ENCODE measurements at regions not wholly inside any gene's neighbourhood (a gene's known extent, or its start where the extent isn't known, plus 50 kb on each side); places are given as distances from the start of the nearest gene placed in this dataset.
"Not testable (repeated sequence)": the region's sequence is repeated elsewhere in the genome, so short reads cannot be mapped to it uniquely, and the experiment has no call there.

DNA sequence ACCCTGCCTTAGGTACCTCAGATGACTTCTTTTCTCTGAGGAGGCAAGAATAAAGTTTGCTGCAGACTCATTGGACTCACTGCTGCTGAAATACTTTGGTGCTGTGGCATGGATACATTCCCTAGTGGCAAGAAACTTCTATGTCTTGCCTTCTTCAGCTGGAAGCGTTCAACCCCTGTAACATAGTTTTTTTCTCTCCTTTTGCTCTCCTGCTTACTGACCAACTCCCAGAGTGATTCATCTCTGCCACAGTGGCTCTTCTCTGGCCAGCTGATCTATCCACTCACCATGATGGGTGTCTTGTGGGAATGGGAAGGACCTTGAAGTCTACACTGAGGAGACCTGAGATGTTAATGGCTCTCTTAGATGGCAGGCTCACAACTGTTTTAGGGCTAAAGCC, 309.3 kb upstream of the LRRTM4 start:
- no peaks in the 10 kb centered on the region for H3K36me3 ChIP-seq (ENCODE audit: control insufficient read depth, insufficient read depth, low read length)
- H3K27ac ChIP-seq (ENCODE audit: low read length), result no peak overlapping the region
- H3K4me1 ChIP-seq (ENCODE audit: control insufficient read depth, insufficient read depth, low read length), result no peaks in the 10 kb centered on the region
- H3K4me3 ChIP-seq (ENCODE audit: low read length), result no peak overlapping the region
- WGBS (ENCODE audit: insufficient coverage, low lambda C conversion rate), result no CpG with 5 or more reads among the region's 1 CpG
- no peak for DNase-seq
- no peaks in the 10 kb centered on the region for H3K9me3 ChIP-seq (ENCODE audit: control insufficient read depth, low read depth, low read length)
- H3K27me3 ChIP-seq (ENCODE audit: control insufficient read depth, insufficient read depth, low read length), result no peaks in the 10 kb centered on the region

DNA sequence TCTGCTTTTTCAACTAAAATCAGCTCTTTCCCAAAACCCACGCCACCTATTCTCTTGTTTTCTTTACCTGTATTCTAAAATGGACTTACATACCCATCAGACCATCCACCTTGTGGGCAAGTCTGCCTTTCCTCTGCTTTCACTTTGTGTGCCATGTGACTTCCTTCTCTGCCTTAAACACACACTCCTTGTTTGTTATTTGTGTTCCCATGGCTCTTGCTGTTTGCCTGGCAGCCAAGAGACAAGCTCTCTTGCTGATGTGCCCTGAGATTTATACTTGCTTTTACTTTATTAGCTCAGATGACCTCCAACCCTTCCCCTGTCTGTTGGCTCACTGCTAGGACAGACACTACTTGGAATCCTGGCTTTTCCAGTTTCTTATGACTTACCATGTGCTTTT, 309.7 kb upstream of the LRRTM4 start:
- Histone ChIP-seq H3K27me3 (ENCODE audit: control insufficient read depth, insufficient read depth, low read length) (no peaks in the 10 kb centered on the region), H3K27ac (ENCODE audit: low read length) (no peak overlapping the region), H3K9me3 (ENCODE audit: control insufficient read depth, low read depth, low read length) (peaks cover 3% of the 10 kb centered on the region), H3K36me3 (ENCODE audit: control insufficient read depth, insufficient read depth, low read length) (no peaks in the 10 kb centered on the region), H3K4me3 (ENCODE audit: low read length) (no peak overlapping the region), H3K4me1 (ENCODE audit: control insufficient read depth, insufficient read depth, low read length) (no peaks in the 10 kb centered on the region)
- 80% methylated on average over 1 of the region's 1 CpG for WGBS (ENCODE audit: insufficient coverage, low lambda C conversion rate)
- DNase-seq, result no peak

DNA sequence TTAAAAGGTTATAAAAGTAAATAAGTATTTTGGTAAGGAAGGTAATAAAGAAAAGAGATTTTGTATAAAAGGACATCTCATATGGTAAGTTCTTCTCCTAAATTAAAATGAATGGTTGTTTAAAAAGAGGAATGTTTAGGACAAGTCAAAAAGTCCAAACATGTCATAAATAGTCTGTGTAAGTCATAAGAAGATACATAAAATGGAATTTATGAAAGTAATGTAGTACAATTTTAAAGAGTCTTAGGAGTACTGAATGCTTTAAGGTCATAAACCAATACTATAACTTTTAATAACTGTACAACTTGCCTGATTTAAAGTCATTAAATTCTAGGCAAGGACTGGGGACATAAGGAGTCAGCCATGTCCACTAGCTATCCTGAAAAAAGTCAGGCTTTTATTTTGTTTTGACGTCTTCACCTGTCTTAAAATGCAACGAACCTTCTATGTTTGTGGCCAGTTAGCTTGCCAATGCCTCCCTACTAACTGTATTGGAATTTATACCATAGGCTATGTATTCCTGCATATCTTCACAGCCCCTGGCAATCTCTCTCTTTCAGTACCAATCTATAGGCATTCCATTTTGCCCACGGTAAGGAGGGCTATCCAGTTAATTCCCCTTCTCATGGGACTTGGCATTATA, 312.3 kb upstream of the LRRTM4 start:
- peaks cover 7% of the 10 kb centered on the region for H3K4me1 ChIP-seq (ENCODE audit: control insufficient read depth, insufficient read depth, low read length)
- H3K27me3 ChIP-seq (ENCODE audit: control insufficient read depth, insufficient read depth, low read length), result no peaks in the 10 kb centered on the region
- DNase-seq, result no peak
- peaks cover 5% of the 10 kb centered on the region for H3K9me3 ChIP-seq (ENCODE audit: control insufficient read depth, low read depth, low read length)
- no peak overlapping the region for H3K4me3 ChIP-seq (ENCODE audit: low read length)
- no peaks in the 10 kb centered on the region for H3K36me3 ChIP-seq (ENCODE audit: control insufficient read depth, insufficient read depth, low read length)
- WGBS (ENCODE audit: insufficient coverage, low lambda C conversion rate), result 80% methylated on average over 1 of the region's 3 CpGs
- no peak overlapping the region for H3K27ac ChIP-seq (ENCODE audit: low read length)

DNA sequence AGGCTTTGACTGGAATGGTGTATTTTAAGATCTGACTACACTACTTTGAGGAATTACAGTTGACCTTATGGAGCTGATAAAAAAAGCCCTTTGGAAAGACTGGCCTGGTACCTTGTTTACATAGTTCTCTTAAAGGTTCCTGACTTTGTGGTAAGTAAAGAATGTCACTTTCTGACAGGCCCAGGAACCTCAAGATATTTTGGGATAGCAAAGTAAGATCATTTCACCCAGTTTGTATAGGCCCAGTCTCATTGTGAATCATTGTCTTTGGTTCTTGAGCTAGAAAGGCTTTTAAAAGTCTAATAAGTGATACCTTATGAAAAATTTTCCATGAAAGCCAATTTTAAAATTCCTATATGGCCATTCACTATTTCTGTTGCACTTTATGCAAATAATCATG, 316.3 kb upstream of the LRRTM4 start:
- no peak overlapping the region for H3K4me3 ChIP-seq (ENCODE audit: low read length)
- H3K4me1 ChIP-seq (ENCODE audit: control insufficient read depth, insufficient read depth, low read length), result peaks cover 7% of the 10 kb centered on the region
- DNase-seq, result no peak
- H3K36me3 ChIP-seq (ENCODE audit: control insufficient read depth, insufficient read depth, low read length), result no peaks in the 10 kb centered on the region
- peak overlapping the region; percentile 14 for H3K27ac ChIP-seq (ENCODE audit: low read length)
- H3K9me3 ChIP-seq (ENCODE audit: control insufficient read depth, low read depth, low read length), result peaks cover 5% of the 10 kb centered on the region
- H3K27me3 ChIP-seq (ENCODE audit: control insufficient read depth, insufficient read depth, low read length), result no peaks in the 10 kb centered on the region

DNA sequence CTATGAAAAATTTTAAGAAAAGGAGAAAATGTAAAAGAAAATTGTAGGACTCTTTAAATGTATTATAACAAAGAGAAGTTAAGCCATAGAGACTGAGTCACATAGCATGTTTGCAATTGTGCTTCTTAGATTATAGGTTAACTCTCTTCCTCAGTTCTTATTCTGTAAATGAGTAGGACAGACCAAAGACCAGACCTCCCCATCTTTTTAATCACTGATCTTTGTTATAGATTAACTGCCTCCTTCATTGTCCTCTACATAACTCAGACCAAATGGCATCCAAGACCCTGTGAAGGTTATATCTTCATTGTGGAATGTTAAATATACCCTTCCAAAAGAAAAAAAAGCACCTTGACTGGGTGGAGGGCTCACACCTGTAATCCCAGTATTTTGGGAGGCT, 316.9 kb upstream of the LRRTM4 start:
- H3K36me3 ChIP-seq (ENCODE audit: control insufficient read depth, insufficient read depth, low read length), result no peaks in the 10 kb centered on the region
- H3K4me3 ChIP-seq (ENCODE audit: low read length), result no peak overlapping the region
- H3K27me3 ChIP-seq (ENCODE audit: control insufficient read depth, insufficient read depth, low read length), result no peaks in the 10 kb centered on the region
- peaks cover 7% of the 10 kb centered on the region for H3K4me1 ChIP-seq (ENCODE audit: control insufficient read depth, insufficient read depth, low read length)
- peak overlapping the region; percentile 14 for H3K27ac ChIP-seq (ENCODE audit: low read length)
- no peak for DNase-seq
- H3K9me3 ChIP-seq (ENCODE audit: control insufficient read depth, low read depth, low read length), result peaks cover 5% of the 10 kb centered on the region

DNA sequence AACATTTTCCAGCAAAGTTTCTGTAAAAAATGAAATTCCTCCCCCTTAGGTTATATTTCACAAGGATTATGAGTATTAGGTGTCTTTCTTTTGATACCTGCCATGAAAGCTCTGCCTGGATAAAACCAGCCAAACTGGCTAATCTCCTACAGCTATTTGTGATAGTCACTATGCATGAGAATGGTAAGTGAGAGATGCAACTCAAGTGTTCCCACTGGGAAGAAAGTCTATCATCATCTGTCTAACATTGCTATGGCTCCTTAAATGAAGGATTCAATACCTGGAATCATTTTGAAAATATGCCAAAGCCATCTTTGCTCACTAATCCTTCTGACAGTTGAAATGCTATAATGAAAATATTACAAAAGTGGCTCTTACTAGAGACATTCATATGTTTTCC, 339.9 kb upstream of the LRRTM4 start:
- Histone ChIP-seq H3K9me3 (ENCODE audit: control insufficient read depth, low read depth, low read length) (no peaks in the 10 kb centered on the region), H3K27me3 (ENCODE audit: control insufficient read depth, insufficient read depth, low read length) (no peaks in the 10 kb centered on the region), H3K36me3 (ENCODE audit: control insufficient read depth, insufficient read depth, low read length) (no peaks in the 10 kb centered on the region), H3K4me3 (ENCODE audit: low read length) (no peak overlapping the region), H3K27ac (ENCODE audit: low read length) (no peak overlapping the region), H3K4me1 (ENCODE audit: control insufficient read depth, insufficient read depth, low read length) (no peaks in the 10 kb centered on the region)
- no peak for DNase-seq

DNA sequence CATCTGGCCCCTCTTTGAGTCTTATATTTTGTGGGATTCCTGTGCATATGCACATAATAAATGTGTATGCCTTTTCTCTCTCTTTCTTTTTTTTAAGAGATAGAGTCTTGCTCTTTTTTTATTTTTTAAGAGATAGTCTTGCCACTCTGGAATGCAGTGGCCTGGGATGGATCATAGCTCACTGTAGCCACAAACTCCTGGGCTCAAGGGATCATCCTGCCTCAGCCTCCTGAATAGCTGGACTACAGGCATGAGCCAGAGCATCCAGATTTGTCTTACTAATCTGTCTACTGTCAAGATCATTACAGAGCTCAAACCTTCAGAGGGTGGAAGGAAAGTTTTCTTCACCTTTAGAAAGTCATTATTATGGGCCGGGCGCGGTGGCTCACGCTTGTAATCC, 342.2 kb upstream of the LRRTM4 start:
- H3K27me3 ChIP-seq (ENCODE audit: control insufficient read depth, insufficient read depth, low read length), result no peaks in the 10 kb centered on the region
- H3K36me3 ChIP-seq (ENCODE audit: control insufficient read depth, insufficient read depth, low read length), result no peaks in the 10 kb centered on the region
- H3K9me3 ChIP-seq (ENCODE audit: control insufficient read depth, low read depth, low read length), result no peaks in the 10 kb centered on the region
- H3K4me3 ChIP-seq (ENCODE audit: low read length), result no peak overlapping the region
- H3K4me1 ChIP-seq (ENCODE audit: control insufficient read depth, insufficient read depth, low read length), result no peaks in the 10 kb centered on the region
- no peak for DNase-seq
- no CpG with 5 or more reads among the region's 4 CpGs for WGBS (ENCODE audit: insufficient coverage, low lambda C conversion rate)
- H3K27ac ChIP-seq (ENCODE audit: low read length), result no peak overlapping the region

DNA sequence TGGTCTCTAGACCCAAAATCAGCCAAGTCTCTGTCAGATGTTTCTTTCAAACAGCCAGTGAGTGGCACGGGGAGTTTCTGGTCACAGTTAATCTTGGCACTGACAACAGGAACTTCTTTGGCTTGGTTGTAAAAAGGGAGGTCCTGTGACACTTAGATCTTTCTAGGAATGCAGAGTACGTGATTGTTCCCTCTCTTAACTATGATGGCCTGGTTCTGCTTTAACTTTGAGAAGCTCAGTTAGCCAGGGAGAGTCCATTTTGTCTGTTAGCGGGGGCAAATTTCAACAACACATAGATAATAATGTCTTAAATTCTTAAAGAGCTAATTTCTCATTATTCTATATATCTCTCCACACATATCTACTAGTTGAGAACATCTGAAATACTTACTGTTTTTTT, 344.5 kb upstream of the LRRTM4 start:
- DNase-seq, result no peak
- no CpG with 5 or more reads among the region's 3 CpGs for WGBS (ENCODE audit: insufficient coverage, low lambda C conversion rate)
- Histone ChIP-seq H3K4me1 (ENCODE audit: control insufficient read depth, insufficient read depth, low read length) (no peaks in the 10 kb centered on the region), H3K9me3 (ENCODE audit: control insufficient read depth, low read depth, low read length) (no peaks in the 10 kb centered on the region), H3K27me3 (ENCODE audit: control insufficient read depth, insufficient read depth, low read length) (no peaks in the 10 kb centered on the region), H3K27ac (ENCODE audit: low read length) (no peak overlapping the region), H3K4me3 (ENCODE audit: low read length) (no peak overlapping the region), H3K36me3 (ENCODE audit: control insufficient read depth, insufficient read depth, low read length) (no peaks in the 10 kb centered on the region)

DNA sequence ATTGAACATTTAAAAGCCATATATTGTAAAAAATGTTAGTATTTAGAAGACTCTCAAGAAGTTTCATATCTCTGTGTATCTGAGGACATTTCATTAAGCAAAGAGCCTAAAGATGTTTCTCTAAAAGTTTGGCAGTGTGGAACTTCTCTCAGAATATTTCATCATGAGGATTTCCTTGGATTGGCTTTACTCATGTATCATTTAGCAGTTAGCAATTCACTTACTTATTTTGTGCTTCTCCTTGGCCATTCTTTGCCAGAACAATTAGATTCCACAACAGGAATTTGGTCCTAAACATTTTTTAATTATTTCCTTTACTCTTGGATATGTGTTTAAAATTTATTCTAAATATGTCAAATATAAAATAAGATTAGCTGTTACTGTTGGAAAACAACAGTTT, 345.0 kb upstream of the LRRTM4 start:
- H3K36me3 ChIP-seq (ENCODE audit: control insufficient read depth, insufficient read depth, low read length), result no peaks in the 10 kb centered on the region
- DNase-seq, result no peak
- no peaks in the 10 kb centered on the region for H3K27me3 ChIP-seq (ENCODE audit: control insufficient read depth, insufficient read depth, low read length)
- H3K27ac ChIP-seq (ENCODE audit: low read length), result no peak overlapping the region
- H3K9me3 ChIP-seq (ENCODE audit: control insufficient read depth, low read depth, low read length), result no peaks in the 10 kb centered on the region
- no peaks in the 10 kb centered on the region for H3K4me1 ChIP-seq (ENCODE audit: control insufficient read depth, insufficient read depth, low read length)
- no peak overlapping the region for H3K4me3 ChIP-seq (ENCODE audit: low read length)

DNA sequence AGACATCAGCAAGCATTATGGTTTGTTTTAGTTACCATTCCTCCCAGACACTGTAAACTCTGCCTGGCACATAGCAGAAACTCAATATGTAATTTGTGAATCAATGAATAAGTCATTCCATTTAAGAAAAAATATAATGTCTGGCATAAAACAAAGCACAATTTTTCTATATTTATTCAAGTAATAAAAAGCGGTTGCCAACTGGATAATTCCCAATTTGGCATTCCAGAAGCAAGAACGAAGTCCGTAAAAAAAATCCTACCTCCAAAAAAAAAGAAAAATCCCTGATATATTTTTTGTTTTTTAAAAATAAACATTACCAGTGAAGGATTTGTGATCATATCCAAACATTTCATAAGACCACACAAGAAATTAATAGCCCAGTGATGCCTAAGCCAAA, 351.3 kb upstream of the LRRTM4 start:
- no peaks in the 10 kb centered on the region for H3K4me1 ChIP-seq (ENCODE audit: control insufficient read depth, insufficient read depth, low read length)

DNA sequence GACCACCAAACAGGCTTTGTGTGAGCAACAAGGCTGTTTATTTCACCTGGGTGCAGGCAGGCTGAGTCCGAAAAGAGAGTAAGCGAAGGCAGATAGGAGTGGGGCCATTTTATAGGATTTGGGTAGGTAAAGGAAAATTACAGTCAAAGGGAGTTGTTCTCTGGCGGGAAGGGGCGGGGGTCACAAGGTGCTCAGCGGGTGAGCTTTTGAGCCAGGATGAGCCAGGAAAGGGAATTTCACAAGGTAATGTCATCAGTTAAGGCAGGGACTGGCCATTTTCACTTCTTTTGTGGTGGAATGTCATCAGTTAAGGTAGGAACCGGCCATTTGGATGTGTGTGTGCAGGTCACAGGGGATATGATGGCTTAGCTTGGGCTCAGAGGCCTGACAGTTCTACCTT, 378.0 kb upstream of the LRRTM4 start:
- not testable (repeated sequence) for H3K27me3 ChIP-seq (ENCODE audit: control insufficient read depth, insufficient read depth, low read length); H3K4me1 ChIP-seq (ENCODE audit: control insufficient read depth, insufficient read depth, low read length); H3K4me3 ChIP-seq (ENCODE audit: low read length); H3K36me3 ChIP-seq (ENCODE audit: control insufficient read depth, insufficient read depth, low read length); DNase-seq; H3K27ac ChIP-seq (ENCODE audit: low read length); H3K9me3 ChIP-seq (ENCODE audit: control insufficient read depth, low read depth, low read length)
- 80% methylated on average over 1 of the region's 6 CpGs for WGBS (ENCODE audit: insufficient coverage, low lambda C conversion rate)

More for the DNA sequence above, 351.3 kb upstream of the LRRTM4 start:
- Histone ChIP-seq H3K27ac (ENCODE audit: low read length) (no peak overlapping the region), H3K4me3 (ENCODE audit: low read length) (no peak overlapping the region), H3K36me3 (ENCODE audit: control insufficient read depth, insufficient read depth, low read length) (no peaks in the 10 kb centered on the region), H3K9me3 (ENCODE audit: control insufficient read depth, low read depth, low read length) (no peaks in the 10 kb centered on the region), H3K27me3 (ENCODE audit: control insufficient read depth, insufficient read depth, low read length) (no peaks in the 10 kb centered on the region)
- no peak for DNase-seq
- 100% methylated on average over 1 of the region's 3 CpGs for WGBS (ENCODE audit: insufficient coverage, low lambda C conversion rate)
